Right forelimb (tissue), 1 donor: ENCODE measurements at regions not wholly inside any gene's neighbourhood (a gene's known extent, or its start where the extent isn't known, plus 50 kb on each side); places are given as distances from the start of the nearest gene placed in this dataset.

Experiments used
- DNase-seq: peaks from one replicate; pipeline ENCODE4 v3.0.0-alpha.2; 2018

GRCh38 chr2:239459606-239460005 lies 58.8 kb upstream of the HDAC4 start:
- peak; percentile 24 for DNase-seq

- peak; percentile 25 for DNase-seq
These were observed 58.2 kb upstream of the HDAC4 start for GRCh38 chr2:239459056-239459455.

GRCh38 chr2:239457586-239458445 lies 57.0 kb upstream of the HDAC4 start:
- DNase-seq, result peak; percentile 21

GRCh38 chr2:239456940-239457339 lies 56.1 kb upstream of the HDAC4 start:
- DNase-seq, result peak; percentile 13

GRCh38 chr2:239455436-239456203 lies 54.8 kb upstream of the HDAC4 start:
- DNase-seq, result peak; percentile 24

- no peak for DNase-seq
These were observed 53.7 kb upstream of the HDAC4 start for GRCh38 chr2:239454507-239454906.
